CD14-positive monocyte (primary cell): ENCODE measurements at regions not wholly inside any gene's neighbourhood (a gene's known extent, or its start where the extent isn't known, plus 50 kb on each side); places are given as distances from the start of the nearest gene placed in this dataset.

Experiments used
- DNase-seq, 3 donors: peaks; one replicate each; pipeline ENCODE4 v3.0.0-alpha.2; 2011 to 2022
- H2AFZ ChIP-seq: 2 replicates; pipeline ENCODE4 v1.6.0; 2012; ENCODE audit warnings: mild to moderate bottlenecking, low read depth, low read length, inconsistent platforms; ENCODE audit not compliant: insufficient read depth, poor library complexity, severe bottlenecking
- H3K27ac ChIP-seq, 2 donors: 1 replicate in 1 of 2; 2 replicates in 1 of 2; pipeline ENCODE4 v1.5.1; 2012 to 2013; ENCODE audit warnings: low read length in 2 of 2, control low read depth in 1 of 2, inconsistent platforms in 1 of 2, low read depth in 1 of 2, mild to moderate bottlenecking in 1 of 2
- H3K27me3 ChIP-seq, 2 donors: one replicate each; pipeline versions ENCODE4 v1.6.0 to v1.6.1; 2011 to 2013; ENCODE audit warnings: low read length in 2 of 2; ENCODE audit not compliant: control insufficient read depth in 2 of 2, insufficient read depth in 2 of 2
- H3K36me3 ChIP-seq, 2 donors: replicated peaks in 1 of 2; 1 replicate in 1 of 2; 2 replicates in 1 of 2; pipeline versions ENCODE4 v1.5.1 to v1.6.1; 2012 to 2013; ENCODE audit warnings: low read length in 2 of 2, control low read depth in 1 of 2, inconsistent platforms in 1 of 2, mild to moderate bottlenecking in 1 of 2; ENCODE audit not compliant: insufficient read depth in 2 of 2, control insufficient read depth in 1 of 2
- H3K4me1 ChIP-seq, 2 donors: 1 replicate in 1 of 2; 2 replicates in 1 of 2; pipeline versions ENCODE4 v1.5.1 to v1.6.1; 2012 to 2013; ENCODE audit warnings: low read length in 2 of 2, control low read depth in 1 of 2, inconsistent platforms in 1 of 2, mild to moderate bottlenecking in 1 of 2, moderate library complexity in 1 of 2; ENCODE audit not compliant: insufficient read depth in 2 of 2, control insufficient read depth in 1 of 2
- H3K4me2 ChIP-seq: replicated peaks from 2 replicates; pipeline ENCODE3; 2012; ENCODE audit warnings: low read length, moderate library complexity, mild to moderate bottlenecking; ENCODE audit not compliant: poor library complexity, severe bottlenecking; ENCODE audit errors: extremely low read depth
- H3K4me3 ChIP-seq, 3 experiments: fragments of 200-600 bp in 1 of 3; sonication (generic) in 1 of 3; replicated peaks in 1 of 3; 1 replicate in 2 of 3; 2 replicates in 1 of 3; pipeline ENCODE4 v1.5.1; 2011 to 2013; ENCODE audit warnings: low read length in 3 of 3, mild to moderate bottlenecking in 3 of 3, control low read depth in 2 of 3, low read depth in 2 of 3, inconsistent platforms in 1 of 3, moderate library complexity in 1 of 3
- H3K79me2 ChIP-seq: 2 replicates; pipeline ENCODE4 v1.6.0; 2012; ENCODE audit warnings: mild to moderate bottlenecking, control low read depth, inconsistent platforms, low read length, moderate library complexity; ENCODE audit not compliant: insufficient read depth
- H3K9ac ChIP-seq: 2 replicates; pipeline ENCODE4 v1.6.0; 2017; ENCODE audit warnings: low read length, mild to moderate bottlenecking; ENCODE audit not compliant: insufficient read depth, poor library complexity, severe bottlenecking
- H3K9me3 ChIP-seq, 2 donors: replicated peaks in 1 of 2; 1 replicate in 1 of 2; 2 replicates in 1 of 2; pipeline versions ENCODE4 v1.5.1 to v1.6.1; 2012 to 2013; ENCODE audit warnings: low read length in 2 of 2, control low read depth in 1 of 2; ENCODE audit not compliant: control insufficient read depth in 1 of 2, insufficient read depth in 1 of 2
- H4K20me1 ChIP-seq: 2 replicates; pipeline ENCODE4 v1.6.0; 2012; ENCODE audit warnings: mild to moderate bottlenecking, low read length, control low read depth, moderate library complexity; ENCODE audit not compliant: insufficient read depth
- H3K27ac Mint-ChIP-seq, 7 donors: one replicate each; pipeline ENCODE4 v1.8.0; 2020; ENCODE audit warnings: mild to moderate bottlenecking in 7 of 7, mixed read lengths in 7 of 7, moderate library complexity in 6 of 7, inconsistent platforms in 2 of 7
- H3K27me3 Mint-ChIP-seq, 3 donors: one replicate each; pipeline ENCODE4 v1.8.0; 2021 to 2022; ENCODE audit warnings: low read depth in 3 of 3, mild to moderate bottlenecking in 3 of 3, mixed read lengths in 3 of 3, moderate library complexity in 3 of 3, inconsistent platforms in 1 of 3
- H3K36me3 Mint-ChIP-seq, 2 donors: one replicate each; pipeline ENCODE4 v1.8.0; 2020; ENCODE audit warnings: mixed read lengths in 2 of 2, inconsistent platforms in 1 of 2, mild to moderate bottlenecking in 1 of 2
- H3K4me1 Mint-ChIP-seq: one replicate; pipeline ENCODE4 v1.8.0; 2020; ENCODE audit warnings: mild to moderate bottlenecking, mixed read lengths
- H3K4me3 Mint-ChIP-seq, 2 donors: one replicate each; pipeline ENCODE4 v1.8.0; 2020; ENCODE audit warnings: mild to moderate bottlenecking in 2 of 2, mixed read lengths in 2 of 2, moderate library complexity in 1 of 2
- H3K9me3 Mint-ChIP-seq, 7 donors: one replicate each; pipeline ENCODE4 v1.8.0; 2020 to 2022; ENCODE audit warnings: mixed read lengths in 7 of 7, mild to moderate bottlenecking in 6 of 7, moderate library complexity in 6 of 7, inconsistent platforms in 2 of 7
- CTCF ChIP-seq: fragments of 200-600 bp; IDR thresholded peaks from one replicate; pipeline ENCODE4 v1.8.0; 2022; ENCODE audit warnings: antibody characterized with exemption, mild to moderate bottlenecking
- WGBS: methylation state at CpG from one replicate; pipeline ENCODE4 v1.1.5; 2013; ENCODE audit warnings: missing lambda C conversion rate; ENCODE audit not compliant: insufficient coverage; 5-methylcytosine and 5-hydroxymethylcytosine counted together
- intact Hi-C, 2 donors: fragments of 100-400 bp; cut with micrococcal nuclease; formaldehyde crosslinking; loops; one replicate each; pipeline versions ENCODE4 v1.15.0 to v1.15.1; 2023

- Histone ChIP-seq H3K4me3 (no peak overlapping the region), H3K27me3 (no peaks in the 10 kb centered on the region), H3K27ac (no peak overlapping the region), H3K9me3 (no peaks in the 10 kb centered on the region), H3K36me3 (no peaks in the 10 kb centered on the region), H3K9ac (no peak overlapping the region), H4K20me1 (no peaks in the 10 kb centered on the region), H3K79me2 (no peaks in the 10 kb centered on the region), H3K4me1 (peaks cover 23 to 29% of the 10 kb centered on the region in 2 donors), H3K4me2 (no peak overlapping the region), H2AFZ (no peak overlapping the region)
- no peak overlapping the region for H3K4me3 Mint-ChIP-seq
- no peak for DNase-seq
- no peak for TF ChIP-seq CTCF
- intact Hi-C loops: loop anchor here in 1 of 2 donors (10.0 kb wide), 1 partner anchor 45 kb away; no protein-coding TSS in a partner anchor
- 91% methylated on average over 5 of the region's 7 CpGs for WGBS
- H3K27me3 Mint-ChIP-seq: peaks cover 0 to 4% (median 4%) of the 10 kb centered on the region in 3 donors
- H3K27ac Mint-ChIP-seq: no peak overlapping the region
- peaks cover 0 to 1% of the 10 kb centered on the region in 2 donors for H3K36me3 Mint-ChIP-seq
- H3K4me1 Mint-ChIP-seq: peaks cover 47% of the 10 kb centered on the region
- peaks cover 0 to 5% (median 0%) of the 10 kb centered on the region in 7 donors for H3K9me3 Mint-ChIP-seq
Measured at GRCh38 chr7:47649919-47650318, 68.0 kb upstream of the TNS3 start.

GRCh38 chr7:47648275-47648925 is 66.5 kb upstream of the TNS3 start:
- H4K20me1 ChIP-seq: no peaks in the 10 kb centered on the region
- H3K9me3 Mint-ChIP-seq: peaks cover 8 to 14% (median 12%) of the 10 kb centered on the region in 7 donors
- no peaks in the 10 kb centered on the region for H3K27me3 ChIP-seq
- peaks cover 5 to 7% of the 10 kb centered on the region in 2 donors for H3K9me3 ChIP-seq
- H3K4me3 ChIP-seq: no peak overlapping the region
- peaks cover 3 to 4% (median 4%) of the 10 kb centered on the region in 3 donors for H3K27me3 Mint-ChIP-seq
- no peak overlapping the region for H3K27ac ChIP-seq
- H3K36me3 Mint-ChIP-seq: peaks cover 1 to 4% of the 10 kb centered on the region in 2 donors
- H3K79me2 ChIP-seq: no peaks in the 10 kb centered on the region
- peak overlapping the region in 2 of 7 donors; percentile 4 to 39 for H3K27ac Mint-ChIP-seq
- intact Hi-C loops: loop anchor here in 1 of 2 donors (10.0 kb wide), 1 partner anchor 46 kb away; no protein-coding TSS in a partner anchor
- H3K36me3 ChIP-seq: no peaks in the 10 kb centered on the region
- no peak for TF ChIP-seq CTCF
- no CpG with 5 or more reads among the region's 7 CpGs for WGBS
- H3K4me2 ChIP-seq: no peak overlapping the region
- H3K9ac ChIP-seq: no peak overlapping the region
- peak overlapping the region; percentile 23 for H2AFZ ChIP-seq
- no peak for DNase-seq
- H3K4me1 Mint-ChIP-seq: peaks cover 41% of the 10 kb centered on the region
- H3K4me3 Mint-ChIP-seq: no peak overlapping the region
- H3K4me1 ChIP-seq: peaks cover 23 to 29% of the 10 kb centered on the region in 2 donors
